SU-DHL-6 (cell line): ENCODE measurements at regions not wholly inside any gene's neighbourhood (a gene's known extent, or its start where the extent isn't known, plus 50 kb on each side); places are given as distances from the start of the nearest gene placed in this dataset.

Experiments
- H2AFZ ChIP-seq: fragments of 200-600 bp; sonication (generic); 2 replicates; pipeline ENCODE4 v1.6.1; 2014; ENCODE audit warnings: low read depth, mild to moderate bottlenecking, moderate library complexity, mixed read lengths, antibody characterized with exemption, low read length; ENCODE audit not compliant: severe bottlenecking
- H3F3A ChIP-seq: fragments of 200-600 bp; shearing (Covaris generic); 2 replicates; pipeline ENCODE4 v1.6.0; 2016; ENCODE audit warnings: antibody characterized with exemption, mild to moderate bottlenecking; ENCODE audit not compliant: insufficient read depth
- H3K27ac ChIP-seq: fragments of 200-600 bp; sonication (generic); 2 replicates; pipeline ENCODE4 v1.5.1; 2016; ENCODE audit warnings: low read depth, mild to moderate bottlenecking, low read length, moderate library complexity, mixed read lengths
- H3K27me3 ChIP-seq: fragments of 200-600 bp; sonication (generic), shearing (Covaris generic); 2 replicates; pipeline ENCODE4 v1.6.0; 2014; ENCODE audit warnings: mild to moderate bottlenecking, low read length
- H3K36me3 ChIP-seq: fragments of 200-600 bp; sonication (generic); 2 replicates; pipeline ENCODE4 v1.6.1; 2014; ENCODE audit warnings: mild to moderate bottlenecking, low read length, mixed read lengths
- H3K4me2 ChIP-seq: fragments of 300-600, 200-600 bp; shearing (Covaris generic), sonication (generic); 2 replicates; pipeline ENCODE4 v1.6.0; 2014; ENCODE audit warnings: low read length, low read depth, mild to moderate bottlenecking; ENCODE audit not compliant: poor library complexity, severe bottlenecking
- H3K4me3 ChIP-seq: fragments of 200-600 bp; sonication (generic); 2 replicates; pipeline ENCODE4 v1.5.1; 2014; ENCODE audit warnings: antibody characterized with exemption, low read length, mild to moderate bottlenecking, mixed read lengths; ENCODE audit not compliant: insufficient read depth, poor library complexity, severe bottlenecking
- H3K79me2 ChIP-seq: fragments of 200-600 bp; sonication (generic); 2 replicates; pipeline ENCODE4 v1.6.1; 2014; ENCODE audit warnings: mild to moderate bottlenecking, low read length, moderate library complexity; ENCODE audit not compliant: insufficient read depth
- H3K9ac ChIP-seq: fragments of 200-600 bp; sonication (generic); 2 replicates; pipeline ENCODE4 v1.7.0; 2014; ENCODE audit warnings: mild to moderate bottlenecking, low read length
- H3K9me2 ChIP-seq: fragments of 200-600 bp; sonication (generic); replicated peaks from 2 replicates; pipeline ENCODE4 v1.6.1; 2014; ENCODE audit warnings: low read length; ENCODE audit not compliant: insufficient read depth
- H3K9me3 ChIP-seq: fragments of 200-600 bp; sonication (generic); 2 replicates; pipeline ENCODE4 v1.6.1; 2014; ENCODE audit warnings: low read length, mixed read lengths; ENCODE audit not compliant: insufficient read depth
- H4K20me1 ChIP-seq: fragments of 200-600 bp; sonication (generic); 2 replicates; pipeline ENCODE4 v1.6.1; 2014; ENCODE audit warnings: low read depth, mild to moderate bottlenecking, antibody characterized with exemption, low read length, moderate library complexity, mixed read lengths
- CTCF ChIP-seq: fragments of 200-600 bp; sonication (generic); IDR thresholded peaks from one replicate; pipeline ENCODE4 v1.5.1; 2017; ENCODE audit warnings: antibody characterized with exemption, mild to moderate bottlenecking, low read length, moderate library complexity; ENCODE audit not compliant: insufficient read depth, poor library complexity, severe bottlenecking
- EZH2phosphoT487 ChIP-seq: fragments of 200-600 bp; sonication (generic), shearing (Covaris generic); conservative IDR thresholded peaks from 2 replicates; pipeline ENCODE4 v1.6.1; 2018; ENCODE audit warnings: mild to moderate bottlenecking, antibody characterized with exemption, low read length, moderate library complexity, mixed read lengths

GRCh38 chr9:28616310-28616709, 1043.0 kb upstream of the C9orf72 start:
- H4K20me1 ChIP-seq: no peaks in the 10 kb centered on the region
- H3K4me2 ChIP-seq: no peak overlapping the region
- no peak overlapping the region for H2AFZ ChIP-seq
- H3K9me3 ChIP-seq: no peaks in the 10 kb centered on the region
- no peak for TF ChIP-seq EZH2phosphoT487
- no peak for TF ChIP-seq CTCF
- no peaks in the 10 kb centered on the region for H3K27me3 ChIP-seq
- H3K79me2 ChIP-seq: no peaks in the 10 kb centered on the region
- no peak overlapping the region for H3K27ac ChIP-seq
- no peaks in the 10 kb centered on the region for H3K36me3 ChIP-seq
- H3K9ac ChIP-seq: no peak overlapping the region
- no peaks in the 10 kb centered on the region for H3K9me2 ChIP-seq
- H3K4me3 ChIP-seq: no peak overlapping the region
- H3F3A ChIP-seq: no peaks in the 10 kb centered on the region

GRCh38 chr9:28620011-28620410, 1046.7 kb upstream of the C9orf72 start:
- H2AFZ ChIP-seq: no peak overlapping the region
- no peaks in the 10 kb centered on the region for H4K20me1 ChIP-seq
- H3F3A ChIP-seq: no peaks in the 10 kb centered on the region
- no peaks in the 10 kb centered on the region for H3K36me3 ChIP-seq
- H3K9me3 ChIP-seq: no peaks in the 10 kb centered on the region
- no peaks in the 10 kb centered on the region for H3K79me2 ChIP-seq
- H3K27me3 ChIP-seq: no peaks in the 10 kb centered on the region
- no peak overlapping the region for H3K4me3 ChIP-seq
- TF ChIP-seq CTCF: no peak
- no peak for TF ChIP-seq EZH2phosphoT487
- H3K9me2 ChIP-seq: no peaks in the 10 kb centered on the region
- no peak overlapping the region for H3K27ac ChIP-seq
- H3K4me2 ChIP-seq: no peak overlapping the region
- no peak overlapping the region for H3K9ac ChIP-seq

GRCh38 chr9:28620661-28621060, 1047.4 kb upstream of the C9orf72 start:
- no peaks in the 10 kb centered on the region for H3K79me2 ChIP-seq
- no peak overlapping the region for H2AFZ ChIP-seq
- no peak overlapping the region for H3K4me3 ChIP-seq
- no peaks in the 10 kb centered on the region for H4K20me1 ChIP-seq
- H3K9ac ChIP-seq: no peak overlapping the region
- no peaks in the 10 kb centered on the region for H3F3A ChIP-seq
- no peaks in the 10 kb centered on the region for H3K27me3 ChIP-seq
- no peaks in the 10 kb centered on the region for H3K36me3 ChIP-seq
- no peak overlapping the region for H3K4me2 ChIP-seq
- H3K27ac ChIP-seq: no peak overlapping the region
- no peaks in the 10 kb centered on the region for H3K9me2 ChIP-seq
- no peaks in the 10 kb centered on the region for H3K9me3 ChIP-seq
- TF ChIP-seq CTCF: no peak
- no peak for TF ChIP-seq EZH2phosphoT487

- H2AFZ ChIP-seq: no peak overlapping the region
- no peaks in the 10 kb centered on the region for H3K9me3 ChIP-seq
- no peaks in the 10 kb centered on the region for H3K36me3 ChIP-seq
- TF ChIP-seq EZH2phosphoT487: no peak
- TF ChIP-seq CTCF: no peak
- H3K9me2 ChIP-seq: no peaks in the 10 kb centered on the region
- no peak overlapping the region for H3K4me3 ChIP-seq
- no peaks in the 10 kb centered on the region for H3K27me3 ChIP-seq
- H3F3A ChIP-seq: no peaks in the 10 kb centered on the region
- H3K9ac ChIP-seq: no peak overlapping the region
- no peaks in the 10 kb centered on the region for H4K20me1 ChIP-seq
- no peak overlapping the region for H3K27ac ChIP-seq
- no peaks in the 10 kb centered on the region for H3K79me2 ChIP-seq
- no peak overlapping the region for H3K4me2 ChIP-seq
These were observed 1051.5 kb upstream of the C9orf72 start for GRCh38 chr9:28624771-28625170.
